ENCODE measurements at regions not wholly inside any gene's neighbourhood (a gene's known extent, or its start where the extent isn't known, plus 50 kb on each side); places are given as distances from the start of the nearest gene placed in this dataset.

- H3K27ac ChIP-seq, result no peak overlapping the region
- DNase-seq (ENCODE audit: low spot score) (no peak), ATAC-seq (ENCODE audit: insufficient number of reproducible peaks, low FRiP score, low read depth) (no peak)
- H3K9me3 ChIP-seq, result no peaks in the 10 kb centered on the region
- TF ChIP-seq CTCF (IDR thresholded peaks at IDR 0.05), result no peak
- H3K36me3 ChIP-seq, result no peaks in the 10 kb centered on the region
- no peaks in the 10 kb centered on the region for H3K4me1 ChIP-seq (ENCODE audit: control insufficient read depth in 1 of 2, low read depth in 2 of 2)
- H3K27me3 ChIP-seq (replicated peaks; ENCODE audit: insufficient read depth), result no peaks in the 10 kb centered on the region
- no peak overlapping the region for H3K4me3 ChIP-seq
Observed at GRCh38 chr12:47306130-47306529, 226.4 kb upstream of the AMIGO2 start.

GRCh38 chr12:47305464-47305863, 225.7 kb upstream of the AMIGO2 start:
- H3K4me3 ChIP-seq, result no peak overlapping the region
- no peaks in the 10 kb centered on the region for H3K36me3 ChIP-seq
- DNase-seq (ENCODE audit: low spot score), result no peak
- H3K27ac ChIP-seq, result no peak overlapping the region
- H3K27me3 ChIP-seq (replicated peaks; ENCODE audit: insufficient read depth), result no peaks in the 10 kb centered on the region
- no peaks in the 10 kb centered on the region for H3K9me3 ChIP-seq
- no peak for TF ChIP-seq CTCF (IDR thresholded peaks at IDR 0.05)
- H3K4me1 ChIP-seq (ENCODE audit: control insufficient read depth in 1 of 2, low read depth in 2 of 2), result no peaks in the 10 kb centered on the region
- no peak for ATAC-seq (ENCODE audit: insufficient number of reproducible peaks, low FRiP score, low read depth)

GRCh38 chr12:47303995-47304560, 224.3 kb upstream of the AMIGO2 start:
- H3K4me1 ChIP-seq (ENCODE audit: control insufficient read depth in 1 of 2, low read depth in 2 of 2), result no peaks in the 10 kb centered on the region
- no peak overlapping the region for H3K27ac ChIP-seq
- no peak overlapping the region for H3K4me3 ChIP-seq
- H3K9me3 ChIP-seq, result no peaks in the 10 kb centered on the region
- H3K27me3 ChIP-seq (replicated peaks; ENCODE audit: insufficient read depth), result no peaks in the 10 kb centered on the region
- ATAC-seq (ENCODE audit: insufficient number of reproducible peaks, low FRiP score, low read depth) (no peak), DNase-seq (ENCODE audit: low spot score) (no peak)
- H3K36me3 ChIP-seq, result no peaks in the 10 kb centered on the region
- TF ChIP-seq CTCF (IDR thresholded peaks at IDR 0.05), result no peak

GRCh38 chr12:47303207-47303606, 223.4 kb upstream of the AMIGO2 start:
- ATAC-seq (ENCODE audit: insufficient number of reproducible peaks, low FRiP score, low read depth) (no peak), DNase-seq (ENCODE audit: low spot score) (no peak)
- no peak overlapping the region for H3K27ac ChIP-seq
- TF ChIP-seq CTCF (IDR thresholded peaks at IDR 0.05), result no peak
- no peaks in the 10 kb centered on the region for H3K27me3 ChIP-seq (replicated peaks; ENCODE audit: insufficient read depth)
- no peaks in the 10 kb centered on the region for H3K36me3 ChIP-seq
- no peak overlapping the region for H3K4me3 ChIP-seq
- H3K9me3 ChIP-seq, result no peaks in the 10 kb centered on the region
- H3K4me1 ChIP-seq (ENCODE audit: control insufficient read depth in 1 of 2, low read depth in 2 of 2), result no peaks in the 10 kb centered on the region

GRCh38 chr12:47302111-47302671, 222.4 kb upstream of the AMIGO2 start:
- H3K36me3 ChIP-seq, result no peaks in the 10 kb centered on the region
- DNase-seq (ENCODE audit: low spot score), result no peak
- ATAC-seq (ENCODE audit: insufficient number of reproducible peaks, low FRiP score, low read depth), result no peak

More at GRCh38 chr12:47302111-47302671, 222.4 kb upstream of the AMIGO2 start:
- no peak for TF ChIP-seq CTCF (IDR thresholded peaks at IDR 0.05)
- no peak overlapping the region for H3K4me3 ChIP-seq
- no peaks in the 10 kb centered on the region for H3K4me1 ChIP-seq (ENCODE audit: control insufficient read depth in 1 of 2, low read depth in 2 of 2)
- no peaks in the 10 kb centered on the region for H3K27me3 ChIP-seq (replicated peaks; ENCODE audit: insufficient read depth)
- H3K9me3 ChIP-seq, result no peaks in the 10 kb centered on the region
- H3K27ac ChIP-seq, result no peak overlapping the region

All from thoracic aorta (tissue), 2 donors.